HepG2 (cell line): ENCODE measurements at regions not wholly inside any gene's neighbourhood (a gene's known extent, or its start where the extent isn't known, plus 50 kb on each side); places are given as distances from the start of the nearest gene placed in this dataset.

Experiments used
- ATAC-seq: fragments of 200-7000 bp; cut with Tn5 transposase; 3 replicates; pipeline ENCODE4 v1.9.1; 2020; ENCODE audit warnings: mild to moderate bottlenecking, moderate library complexity
- BruUV-seq: library from RNA; stranded (reverse); fragments of 400-500 nt; replicated peaks from 2 replicates; lab custom pipeline; 2021; lab: Mats Ljungman, UMichigan
- CTCF ChIA-PET: fragments of 300-600 bp; formaldehyde crosslinking; extraction: SDS; loops from one replicate; lab custom pipeline; 2021; ENCODE audit warnings: low total read pairs, inconsistent platforms, low intra/inter-chr PET ratio; lab: Yijun Ruan, JAX
- POLR2A ChIA-PET: fragments of 350-600 bp; sonication (Branson Sonifier 250); formaldehyde crosslinking; loops from one replicate; lab custom pipeline; 2020; ENCODE audit warnings: antibody characterized with exemption, inconsistent platforms; lab: Yijun Ruan, JAX
- DNase-seq: peaks from one replicate; pipeline ENCODE4 v3.0.0-alpha.2; 2015; ENCODE audit warnings: low spot score
- FAIRE-seq: peaks from 3 replicates; lab custom pipeline; 2011; peaks lifted over from hg19 to GRCh38; lab: Jason Lieb, UNC
- H2AFZ ChIP-seq: one replicate; pipeline ENCODE4 v1.6.1; 2011; ENCODE audit warnings: low read length, inconsistent platforms
- H3K27ac ChIP-seq: fragments of 300-600 bp; 3 replicates; pipeline ENCODE4 v1.8.0; 2011; ENCODE audit warnings: mixed run types, mild to moderate bottlenecking, mixed read lengths, low read length, inconsistent platforms; ENCODE audit not compliant: insufficient read depth; ENCODE audit errors: extremely low read length
- H3K27me3 ChIP-seq, 2 experiments: fragments of 200-600 bp in 1 of 2; 2 replicates in 1 of 2; 3 replicates in 1 of 2; pipeline versions ENCODE4 v1.6.0 to v1.8.0; 2011; ENCODE audit warnings: low read length in 2 of 2, mild to moderate bottlenecking in 2 of 2, moderate library complexity in 2 of 2, inconsistent platforms in 1 of 2; ENCODE audit not compliant: insufficient read depth in 2 of 2, control insufficient read depth in 1 of 2
- H3K36me3 ChIP-seq, 2 experiments: fragments of 200-600 bp in 1 of 2; replicated peaks in 1 of 2; 2 replicates in 1 of 2; 3 replicates in 1 of 2; pipeline versions ENCODE4 v1.5.1 to v1.8.0; 2011; ENCODE audit warnings: low read length in 2 of 2, inconsistent platforms in 1 of 2; ENCODE audit not compliant: insufficient read depth in 2 of 2, control insufficient read depth in 1 of 2
- H3K4me1 ChIP-seq: 2 replicates; pipeline ENCODE4 v1.5.1; 2012; ENCODE audit warnings: low read length, inconsistent platforms; ENCODE audit not compliant: insufficient read depth
- H3K4me2 ChIP-seq: 2 replicates; pipeline ENCODE4 v1.6.0; 2011; ENCODE audit warnings: low read depth, low read length, inconsistent platforms
- H3K4me3 ChIP-seq, 3 experiments: fragments of 200-600 bp in 1 of 3; sonication (generic), shearing (Covaris generic) in 1 of 3; replicated peaks in 1 of 3; 2 replicates each; pipeline ENCODE4 v1.5.1; 2011 to 2016; ENCODE audit warnings: low read length in 3 of 3, inconsistent platforms in 2 of 3, low read depth in 2 of 3, mild to moderate bottlenecking in 2 of 3, control low read depth in 1 of 3, mixed read lengths in 1 of 3; ENCODE audit not compliant: insufficient read depth in 1 of 3
- H3K79me2 ChIP-seq: one replicate; pipeline ENCODE4 v1.6.1; 2011; ENCODE audit warnings: low read length, inconsistent platforms; ENCODE audit not compliant: insufficient read depth
- H3K9ac ChIP-seq: 2 replicates; pipeline ENCODE4 v1.6.0; 2011; ENCODE audit warnings: mild to moderate bottlenecking, low read depth, low read length, inconsistent platforms; ENCODE audit not compliant: insufficient read depth
- H3K9me3 ChIP-seq: 2 replicates; pipeline ENCODE4 v1.5.1; 2012; ENCODE audit warnings: mild to moderate bottlenecking, low read length
- H4K20me1 ChIP-seq: 2 replicates; pipeline ENCODE4 v1.6.0; 2011; ENCODE audit warnings: inconsistent platforms, mild to moderate bottlenecking, low read length, moderate library complexity; ENCODE audit not compliant: insufficient read depth
- BCLAF1 ChIP-seq: fragments of 450-650 bp; IDR thresholded peaks from 2 replicates; pipeline ENCODE4 v1.6.1; 2017; ENCODE audit warnings: mild to moderate bottlenecking
- CBX1 ChIP-seq: IDR thresholded peaks from one replicate; pipeline ENCODE4 v1.6.1; 2016; ENCODE audit warnings: antibody characterized with exemption, low read depth
- ELF3 ChIP-seq: IDR thresholded peaks from 2 replicates; pipeline ENCODE4 v1.6.1; 2016; ENCODE audit warnings: missing genetic modification reagents, missing compliant biosample characterization
- HNRNPL ChIP-seq: fragments of 200-400 bp; formaldehyde crosslinking; IDR thresholded peaks from 2 replicates; pipeline ENCODE4 v1.6.1; 2017; ENCODE audit warnings: mild to moderate bottlenecking, low read depth, low read length
- KAT8 ChIP-seq: IDR thresholded peaks from 2 replicates; pipeline ENCODE4 v1.6.1; 2016; ENCODE audit warnings: missing genetic modification reagents, missing compliant biosample characterization
- MEIS1 ChIP-seq: sonication (generic); formaldehyde crosslinking; IDR thresholded peaks from 2 replicates; pipeline ENCODE4 v1.9.0; 2021; ENCODE audit warnings: mild to moderate bottlenecking, missing genetic modification reagents, moderate library complexity, borderline replicate concordance
- SNRNP70 ChIP-seq: fragments of 200-400 bp; formaldehyde crosslinking; IDR thresholded peaks from 2 replicates; pipeline ENCODE4 v1.6.1; 2017; ENCODE audit warnings: mild to moderate bottlenecking, low read depth, low read length, moderate library complexity
- TAF1 ChIP-seq: sonication (generic); formaldehyde crosslinking; IDR thresholded peaks from 2 replicates; pipeline ENCODE4 v1.4.0; 2020; ENCODE audit warnings: missing genetic modification reagents
- ZMYM4 ChIP-seq: sonication (generic); formaldehyde crosslinking; IDR thresholded peaks from 2 replicates; pipeline ENCODE4 v1.8.1; 2023; ENCODE audit warnings: mild to moderate bottlenecking, missing genetic modification reagents
- ZNF326 ChIP-seq: sonication (generic); formaldehyde crosslinking; IDR thresholded peaks from 2 replicates; pipeline ENCODE4 v1.4.0; 2020; ENCODE audit warnings: missing genetic modification reagents, borderline replicate concordance
- ZNF331 ChIP-seq: sonication (generic); formaldehyde crosslinking; IDR thresholded peaks from 2 replicates; pipeline ENCODE4 v1.4.0; 2020; ENCODE audit warnings: missing genetic modification reagents
- ZNF335 ChIP-seq: sonication (generic); formaldehyde crosslinking; IDR thresholded peaks from 2 replicates; pipeline ENCODE4 v1.4.0; 2020; ENCODE audit warnings: missing genetic modification reagents
- ZNF549 ChIP-seq: sonication (generic); formaldehyde crosslinking; IDR thresholded peaks from 2 replicates; pipeline ENCODE4 v1.5.0; 2020; ENCODE audit warnings: missing genetic modification reagents
- ZNF790 ChIP-seq: sonication (generic); formaldehyde crosslinking; IDR thresholded peaks from 2 replicates; pipeline ENCODE4 v1.8.0; 2022; ENCODE audit warnings: missing genetic modification reagents, mild to moderate bottlenecking, borderline replicate concordance
- WGBS: methylation state at CpG from one replicate; pipeline ENCODE4 v1.1.6; 2017; ENCODE audit warnings: low lambda C conversion rate; 5-methylcytosine and 5-hydroxymethylcytosine counted together
- in situ Hi-C: cut with HindIII; loops from 2 replicates; pipeline ENCODE4 v1.10.0; 2017; ENCODE audit warnings: low pct_unique_long_range_greater_than_20kb; ENCODE audit not compliant: extremely low pct_ligation_motif_present
- intact Hi-C: fragments of 100-400 bp; cut with micrococcal nuclease; formaldehyde crosslinking; loops from one replicate; pipeline ENCODE4 v1.10.0; 2022; ENCODE audit not compliant: unreplicated experiment
- TF ChIP-seq, protein P1 (sequence below): sonication (generic); formaldehyde crosslinking; IDR thresholded peaks from 2 replicates; pipeline ENCODE4 v1.4.0; 2020; ENCODE audit warnings: mild to moderate bottlenecking, low read depth, missing genetic modification reagents

- TF ChIP-seq BCLAF1 (no peak), HNRNPL (no peak), KAT8 (CRISPR knock-in tag) (no peak), CBX1 (no peak), ZNF331 (no peak), ZMYM4 (CRISPR knock-in tag) (no peak)
Observed at GRCh38 chr2:207334624-207335371, 169.1 kb upstream of the KLF7 start (continued).

DNA sequence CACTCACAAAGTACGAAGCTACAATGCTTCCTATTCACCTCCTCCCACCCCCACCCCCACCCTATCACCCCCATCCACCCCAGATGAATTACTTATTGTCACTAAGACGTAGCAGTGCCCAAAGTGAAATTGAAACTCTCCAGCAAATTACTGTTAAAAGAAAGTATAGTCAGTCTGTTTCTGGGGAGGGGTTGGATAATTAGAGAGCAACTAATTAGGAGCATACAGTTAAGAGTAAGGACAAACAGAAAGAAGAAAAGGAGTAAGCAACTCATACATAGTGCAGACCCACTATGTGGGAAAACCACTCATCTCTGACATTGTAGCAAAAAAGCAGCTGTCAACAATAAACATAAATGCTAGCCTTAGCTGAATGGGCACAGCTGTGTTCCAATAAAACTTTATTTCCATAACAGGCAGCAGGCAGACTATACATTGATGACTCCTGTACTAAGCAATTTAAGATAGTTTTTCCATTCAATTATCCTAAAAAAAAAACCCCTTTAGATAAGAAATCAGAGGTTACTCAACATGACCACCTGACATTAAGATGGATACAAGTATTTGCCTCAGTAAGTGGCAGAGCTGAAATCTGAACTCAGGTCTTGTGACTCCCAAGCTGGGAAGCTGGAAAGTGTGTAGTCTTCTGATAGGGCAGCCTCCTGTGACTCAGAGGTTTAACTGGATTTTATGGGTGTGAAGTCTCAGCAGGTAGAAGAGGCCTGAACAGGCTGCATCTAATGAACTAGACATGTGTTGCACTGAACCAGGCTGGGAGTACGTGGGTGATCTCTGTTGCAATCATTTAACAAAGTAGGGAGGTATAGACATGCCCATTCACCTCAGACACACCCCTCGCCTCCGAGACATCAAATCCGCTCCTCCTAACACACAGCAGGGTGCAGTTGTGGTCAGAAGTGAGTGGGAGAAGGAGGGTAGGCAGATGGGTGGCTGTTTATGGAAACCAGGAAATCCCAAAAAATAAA is 171.8 kb upstream of the KLF7 start:
- no peaks in the 10 kb centered on the region for H3K27me3 ChIP-seq
- H3K9me3 ChIP-seq, result no peaks in the 10 kb centered on the region
- TF ChIP-seq ZNF335 (CRISPR knock-in tag) (no peak), MEIS1 (CRISPR knock-in tag) (no peak), ELF3 (CRISPR knock-in tag) (no peak), ZNF790 (CRISPR knock-in tag) (no peak), ZNF326 (CRISPR knock-in tag) (no peak), ZNF549 (CRISPR knock-in tag) (no peak), TAF1 (CRISPR knock-in tag) (no peak), SNRNP70 (no peak)
- TF ChIP-seq, protein P1, sequence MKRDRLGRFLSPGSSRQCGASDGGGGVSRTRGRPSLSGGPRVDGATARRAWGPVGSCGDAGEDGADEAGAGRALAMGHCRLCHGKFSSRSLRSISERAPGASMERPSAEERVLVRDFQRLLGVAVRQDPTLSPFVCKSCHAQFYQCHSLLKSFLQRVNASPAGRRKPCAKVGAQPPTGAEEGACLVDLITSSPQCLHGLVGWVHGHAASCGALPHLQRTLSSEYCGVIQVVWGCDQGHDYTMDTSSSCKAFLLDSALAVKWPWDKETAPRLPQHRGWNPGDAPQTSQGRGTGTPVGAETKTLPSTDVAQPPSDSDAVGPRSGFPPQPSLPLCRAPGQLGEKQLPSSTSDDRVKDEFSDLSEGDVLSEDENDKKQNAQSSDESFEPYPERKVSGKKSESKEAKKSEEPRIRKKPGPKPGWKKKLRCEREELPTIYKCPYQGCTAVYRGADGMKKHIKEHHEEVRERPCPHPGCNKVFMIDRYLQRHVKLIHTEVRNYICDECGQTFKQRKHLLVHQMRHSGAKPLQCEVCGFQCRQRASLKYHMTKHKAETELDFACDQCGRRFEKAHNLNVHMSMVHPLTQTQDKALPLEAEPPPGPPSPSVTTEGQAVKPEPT, result no peak
- ATAC-seq, result no peak
- H3K9ac ChIP-seq, result no peak overlapping the region
- ChIA-PET POLR2A (no interaction called here), CTCF (no interaction called here)
- DNase-seq, result no peak
- no peaks in the 10 kb centered on the region for H3K36me3 ChIP-seq
- no peak overlapping the region for H3K4me3 ChIP-seq
- no peaks in the 10 kb centered on the region for H3K79me2 ChIP-seq
- FAIRE-seq, result no peak
- no TSS peak for BruUV-seq
- H3K4me1 ChIP-seq, result no peaks in the 10 kb centered on the region
- no peaks in the 10 kb centered on the region; the same call in 1 of the 2 replicates for H4K20me1 ChIP-seq
- no peak overlapping the region for H3K4me2 ChIP-seq
- 9% methylated on average over 6 of the region's 6 CpGs for WGBS
- intact Hi-C loops (no loop called here), in situ Hi-C loops (no loop called here)
- H2AFZ ChIP-seq, result no peak overlapping the region
- no peak overlapping the region for H3K27ac ChIP-seq
